Duodenal mucosa (tissue), 2 donors: ENCODE measurements at regions not wholly inside any gene's neighbourhood (a gene's known extent, or its start where the extent isn't known, plus 50 kb on each side); places are given as distances from the start of the nearest gene placed in this dataset.

Experiments
- H3K27ac ChIP-seq: one replicate; pipeline ENCODE4 v1.7.0; 2013; ENCODE audit warnings: low read depth, low read length
- H3K27me3 ChIP-seq, 2 donors: one replicate each; pipeline ENCODE4 v1.7.0; 2013; ENCODE audit warnings: low read length in 2 of 2, control low read depth in 1 of 2; ENCODE audit not compliant: insufficient read depth in 2 of 2, control insufficient read depth in 1 of 2
- H3K36me3 ChIP-seq, 2 donors: one replicate each; pipeline ENCODE4 v1.7.0; 2013; ENCODE audit warnings: low read length in 2 of 2, control low read depth in 1 of 2; ENCODE audit not compliant: insufficient read depth in 2 of 2, control insufficient read depth in 1 of 2
- H3K4me1 ChIP-seq, 2 donors: one replicate each; pipeline ENCODE4 v1.7.0; 2013; ENCODE audit warnings: low read length in 2 of 2, control low read depth in 1 of 2; ENCODE audit not compliant: insufficient read depth in 2 of 2, control insufficient read depth in 1 of 2
- H3K4me3 ChIP-seq, 2 donors: one replicate each; pipeline ENCODE4 v1.7.0; 2013; ENCODE audit warnings: low read length in 2 of 2, low read depth in 1 of 2
- H3K9ac ChIP-seq, 2 donors: one replicate each; pipeline ENCODE4 v1.7.0; 2013; ENCODE audit warnings: low read length in 2 of 2, low read depth in 1 of 2
- H3K9me3 ChIP-seq, 2 donors: one replicate each; pipeline ENCODE4 v1.7.0; 2013; ENCODE audit warnings: low read length in 2 of 2, control low read depth in 1 of 2; ENCODE audit not compliant: control insufficient read depth in 1 of 2

GRCh38 chr2:106041150-106041549 lies 153.0 kb downstream of the UXS1 start:
- no peak overlapping the region for H3K27ac ChIP-seq
- H3K4me3 ChIP-seq = no peak overlapping the region
- H3K9me3 ChIP-seq = no peaks in the 10 kb centered on the region
- no peaks in the 10 kb centered on the region for H3K36me3 ChIP-seq
- no peaks in the 10 kb centered on the region for H3K27me3 ChIP-seq
- no peak overlapping the region for H3K9ac ChIP-seq
- H3K4me1 ChIP-seq = no peaks in the 10 kb centered on the region

GRCh38 chr2:106039634-106040315 lies 154.3 kb downstream of the UXS1 start:
- H3K36me3 ChIP-seq = no peaks in the 10 kb centered on the region
- no peaks in the 10 kb centered on the region for H3K27me3 ChIP-seq
- no peaks in the 10 kb centered on the region for H3K4me1 ChIP-seq
- H3K9me3 ChIP-seq = no peaks in the 10 kb centered on the region
- no peak overlapping the region for H3K4me3 ChIP-seq
- H3K27ac ChIP-seq = no peak overlapping the region
- H3K9ac ChIP-seq = no peak overlapping the region

GRCh38 chr2:106038601-106039375 lies 155.3 kb downstream of the UXS1 start:
- H3K9ac ChIP-seq = no peak overlapping the region
- no peak overlapping the region for H3K4me3 ChIP-seq
- H3K4me1 ChIP-seq = no peaks in the 10 kb centered on the region
- no peak overlapping the region for H3K27ac ChIP-seq
- H3K27me3 ChIP-seq = no peaks in the 10 kb centered on the region
- H3K9me3 ChIP-seq = no peaks in the 10 kb centered on the region
- no peaks in the 10 kb centered on the region for H3K36me3 ChIP-seq

GRCh38 chr2:106037932-106038331 lies 156.2 kb downstream of the UXS1 start:
- Histone ChIP-seq H3K9me3 (no peaks in the 10 kb centered on the region), H3K9ac (no peak overlapping the region), H3K27ac (no peak overlapping the region), H3K4me3 (no peak overlapping the region), H3K36me3 (no peaks in the 10 kb centered on the region), H3K27me3 (no peaks in the 10 kb centered on the region), H3K4me1 (no peaks in the 10 kb centered on the region)

- Histone ChIP-seq H3K9ac (no peak overlapping the region), H3K4me1 (no peaks in the 10 kb centered on the region), H3K9me3 (no peaks in the 10 kb centered on the region)
These were observed 156.8 kb downstream of the UXS1 start for GRCh38 chr2:106037262-106037661.

GRCh38 chr2:106034325-106034724 lies 159.8 kb downstream of the UXS1 start:
- Histone ChIP-seq H3K27ac (no peak overlapping the region), H3K36me3 (no peaks in the 10 kb centered on the region), H3K27me3 (no peaks in the 10 kb centered on the region), H3K4me3 (no peak overlapping the region), H3K4me1 (peaks cover 12 to 16% of the 10 kb centered on the region in 2 donors), H3K9ac (no peak overlapping the region), H3K9me3 (no peaks in the 10 kb centered on the region)

More at GRCh38 chr2:106037262-106037661, 156.8 kb downstream of the UXS1 start:
- Histone ChIP-seq H3K4me3 (no peak overlapping the region), H3K27ac (no peak overlapping the region), H3K27me3 (no peaks in the 10 kb centered on the region), H3K36me3 (no peaks in the 10 kb centered on the region)

GRCh38 chr2:106032676-106033075 lies 161.4 kb downstream of the UXS1 start:
- Histone ChIP-seq H3K27ac (no peak overlapping the region), H3K4me3 (no peak overlapping the region), H3K9ac (no peak overlapping the region), H3K9me3 (no peaks in the 10 kb centered on the region), H3K4me1 (peaks cover 21% of the 10 kb centered on the region in 2 donors), H3K36me3 (no peaks in the 10 kb centered on the region), H3K27me3 (no peaks in the 10 kb centered on the region)

- H3K9ac ChIP-seq = no peak overlapping the region
- H3K9me3 ChIP-seq = no peaks in the 10 kb centered on the region
- peak overlapping the region; percentile 46 for H3K27ac ChIP-seq
- no peaks in the 10 kb centered on the region for H3K36me3 ChIP-seq
- no peak overlapping the region for H3K4me3 ChIP-seq
- H3K4me1 ChIP-seq = peaks cover 21% of the 10 kb centered on the region in 2 donors
- no peaks in the 10 kb centered on the region for H3K27me3 ChIP-seq
These were observed 163.5 kb downstream of the UXS1 start for GRCh38 chr2:106030287-106031268.

- no peak overlapping the region for H3K4me3 ChIP-seq
- no peak overlapping the region for H3K9ac ChIP-seq
- H3K36me3 ChIP-seq = no peaks in the 10 kb centered on the region
- no peak overlapping the region for H3K27ac ChIP-seq
- H3K9me3 ChIP-seq = no peaks in the 10 kb centered on the region
- peaks cover 21% of the 10 kb centered on the region in 2 donors for H3K4me1 ChIP-seq
- H3K27me3 ChIP-seq = no peaks in the 10 kb centered on the region
These were observed 165.9 kb downstream of the UXS1 start for GRCh38 chr2:106028192-106028591.
